NT2/D1 (cell line): ENCODE measurements at regions not wholly inside any gene's neighbourhood (a gene's known extent, or its start where the extent isn't known, plus 50 kb on each side); places are given as distances from the start of the nearest gene placed in this dataset.

Experiments
- DNase-seq: peaks from one replicate; pipeline ENCODE4 v3.0.0-alpha.2; 2011; ENCODE audit warnings: low read depth, low spot score
- H3K27me3 ChIP-seq: 2 replicates; pipeline ENCODE4 v1.6.0; 2011; ENCODE audit warnings: mild to moderate bottlenecking; ENCODE audit not compliant: insufficient read length, insufficient read depth
- H3K36me3 ChIP-seq: 2 replicates; pipeline ENCODE4 v1.6.1; 2011; ENCODE audit warnings: mild to moderate bottlenecking, low read length, mixed read lengths; ENCODE audit not compliant: insufficient read depth, insufficient read length
- H3K4me1 ChIP-seq: 2 replicates; pipeline ENCODE4 v1.5.1; 2011; ENCODE audit not compliant: insufficient read depth, insufficient read length
- H3K4me3 ChIP-seq: 2 replicates; pipeline ENCODE4 v1.5.1; 2011; ENCODE audit warnings: low read depth; ENCODE audit not compliant: insufficient read length
- H3K9ac ChIP-seq: 2 replicates; pipeline ENCODE4 v1.6.0; 2011; ENCODE audit warnings: low read depth; ENCODE audit not compliant: insufficient read length
- H3K9me3 ChIP-seq: 2 replicates; pipeline ENCODE4 v1.5.1; 2011; ENCODE audit warnings: mild to moderate bottlenecking, low read length; ENCODE audit not compliant: insufficient read depth
- SUZ12 ChIP-seq: IDR thresholded peaks from 2 replicates; pipeline ENCODE4 v1.6.1; 2011; ENCODE audit not compliant: insufficient read length, insufficient read depth; ENCODE audit errors: extremely low read depth
- YY1 ChIP-seq: IDR thresholded peaks from 2 replicates; pipeline ENCODE4 v1.6.1; 2011; ENCODE audit not compliant: insufficient read length, insufficient read depth
- ZNF274 ChIP-seq: IDR thresholded peaks from 2 replicates; pipeline ENCODE4 v1.6.1; 2011; ENCODE audit warnings: mild to moderate bottlenecking, low read depth, low read length

- no peak for DNase-seq
- H3K4me1 ChIP-seq = no peaks in the 10 kb centered on the region
- H3K4me3 ChIP-seq = no peak overlapping the region
- no peaks in the 10 kb centered on the region for H3K27me3 ChIP-seq
- TF ChIP-seq ZNF274 = no peak
- TF ChIP-seq YY1 = no peak
- no peak for TF ChIP-seq SUZ12
- H3K9ac ChIP-seq = no peak overlapping the region
- H3K9me3 ChIP-seq = no peaks in the 10 kb centered on the region
- H3K36me3 ChIP-seq = no peaks in the 10 kb centered on the region
These were observed 463.6 kb upstream of the KCNMB2 start for GRCh38 chr3:178072391-178073305.

- Histone ChIP-seq H3K36me3 (no peaks in the 10 kb centered on the region), H3K4me1 (no peaks in the 10 kb centered on the region), H3K27me3 (no peaks in the 10 kb centered on the region), H3K9ac (no peak overlapping the region), H3K9me3 (no peaks in the 10 kb centered on the region), H3K4me3 (no peak overlapping the region)
- TF ChIP-seq YY1 = no peak
- DNase-seq = no peak
These were observed 462.9 kb upstream of the KCNMB2 start for GRCh38 chr3:178073366-178073765.

GRCh38 chr3:178075344-178075743 lies 460.9 kb upstream of the KCNMB2 start:
- TF ChIP-seq YY1 (no peak), ZNF274 (no peak), SUZ12 (no peak)
- no peak for DNase-seq

GRCh38 chr3:178078953-178079352 lies 457.3 kb upstream of the KCNMB2 start:
- H3K27me3 ChIP-seq = no peaks in the 10 kb centered on the region
- no peaks in the 10 kb centered on the region for H3K9me3 ChIP-seq
- no peak overlapping the region for H3K4me3 ChIP-seq
- no peak for TF ChIP-seq YY1
- TF ChIP-seq SUZ12 = no peak
- TF ChIP-seq ZNF274 = no peak
- H3K9ac ChIP-seq = no peak overlapping the region
- H3K36me3 ChIP-seq = no peaks in the 10 kb centered on the region
- no peak for DNase-seq
- H3K4me1 ChIP-seq = no peaks in the 10 kb centered on the region

More at GRCh38 chr3:178075344-178075743, 460.9 kb upstream of the KCNMB2 start:
- H3K9ac ChIP-seq = no peak overlapping the region
- no peaks in the 10 kb centered on the region for H3K4me1 ChIP-seq
- no peaks in the 10 kb centered on the region for H3K27me3 ChIP-seq
- H3K9me3 ChIP-seq = no peaks in the 10 kb centered on the region
- no peak overlapping the region for H3K4me3 ChIP-seq
- no peaks in the 10 kb centered on the region for H3K36me3 ChIP-seq

- Histone ChIP-seq H3K9me3 (no peaks in the 10 kb centered on the region), H3K4me1 (peaks cover 2% of the 10 kb centered on the region), H3K4me3 (no peak overlapping the region), H3K27me3 (no peaks in the 10 kb centered on the region), H3K9ac (no peak overlapping the region), H3K36me3 (no peaks in the 10 kb centered on the region)
- no peak for TF ChIP-seq YY1
- TF ChIP-seq SUZ12 = no peak
- TF ChIP-seq ZNF274 = no peak
- no peak for DNase-seq
These were observed 456.3 kb upstream of the KCNMB2 start for GRCh38 chr3:178079966-178080365.

GRCh38 chr3:178082326-178082906 lies 453.8 kb upstream of the KCNMB2 start:
- H3K4me1 ChIP-seq = peaks cover 2% of the 10 kb centered on the region

More at GRCh38 chr3:178082326-178082906, 453.8 kb upstream of the KCNMB2 start:
- no peak for TF ChIP-seq SUZ12
- TF ChIP-seq ZNF274 = no peak
- no peak for TF ChIP-seq YY1
- H3K4me3 ChIP-seq = no peak overlapping the region
- no peaks in the 10 kb centered on the region for H3K36me3 ChIP-seq
- no peaks in the 10 kb centered on the region for H3K27me3 ChIP-seq
- no peak for DNase-seq
- no peaks in the 10 kb centered on the region for H3K9me3 ChIP-seq
- H3K9ac ChIP-seq = no peak overlapping the region
